Brain microvascular endothelial cell (primary cell): ENCODE measurements at regions not wholly inside any gene's neighbourhood (a gene's known extent, or its start where the extent isn't known, plus 50 kb on each side); places are given as distances from the start of the nearest gene placed in this dataset.

Source experiments
- DNase-seq: peaks from one replicate; pipeline ENCODE4 v3.0.0-alpha.2; 2020
- H3K27ac ChIP-seq: fragments of 250-450 bp; sonication (Bioruptor Pico); 2 replicates; pipeline ENCODE4 v1.5.1; 2020; ENCODE audit warnings: mild to moderate bottlenecking, moderate library complexity
- H3K27me3 ChIP-seq: fragments of 250-450 bp; sonication (Bioruptor Pico); replicated peaks from 2 replicates; pipeline ENCODE4 v1.5.1; 2020; ENCODE audit warnings: mild to moderate bottlenecking
- H3K36me3 ChIP-seq: fragments of 250-450 bp; sonication (Bioruptor Pico); replicated peaks from 2 replicates; pipeline ENCODE4 v1.5.1; 2020; ENCODE audit warnings: mild to moderate bottlenecking
- H3K4me3 ChIP-seq: 2 replicates; pipeline ENCODE4 v1.5.1; 2011; ENCODE audit warnings: low read depth, mild to moderate bottlenecking, control low read depth, low read length, moderate library complexity
- CTCF ChIP-seq: IDR thresholded peaks from 2 replicates; pipeline ENCODE4 v1.5.1; 2011; ENCODE audit warnings: low read depth, mild to moderate bottlenecking, moderate library complexity, low read length, control low read depth, inconsistent platforms; ENCODE audit errors: missing control alignments
- in situ Hi-C: cut with HindIII; loops from 2 replicates; pipeline ENCODE4 v1.10.0; 2017; ENCODE audit warnings: low sequenced_read_pairs, low pct_ligation_motif_present

DNA sequence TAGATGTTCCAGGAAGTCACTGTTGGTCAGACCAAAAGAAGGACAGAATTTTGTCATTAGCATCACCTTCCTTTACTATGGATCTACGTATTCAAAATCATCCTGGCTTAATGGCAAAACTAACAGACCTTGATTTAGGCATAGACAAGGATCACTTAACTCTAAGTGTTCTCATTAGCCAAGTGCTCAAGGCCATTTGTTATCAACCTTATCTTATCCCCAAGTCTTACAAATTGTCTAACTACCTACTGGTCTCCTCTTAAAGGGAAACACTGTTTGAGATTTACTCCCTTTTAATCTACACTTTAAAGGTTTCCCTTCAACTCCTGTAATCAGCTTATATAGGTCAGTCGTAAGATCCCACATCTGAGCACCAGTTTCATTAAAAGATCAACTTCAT lies 1197.5 kb upstream of the C9orf72 start:
- in situ Hi-C loops = no loop called here
- no peak for DNase-seq
- TF ChIP-seq CTCF = no peak

GRCh38 chr9:28774433-28775235 lies 1201.4 kb upstream of the C9orf72 start:
- in situ Hi-C loops = no loop called here
- Histone ChIP-seq H3K27me3 (no peaks in the 10 kb centered on the region), H3K4me3 (no peak overlapping the region), H3K27ac (no peak overlapping the region), H3K36me3 (no peaks in the 10 kb centered on the region)
- peak; percentile 40 for TF ChIP-seq CTCF
- no peak for DNase-seq

More for the DNA sequence above, 1197.5 kb upstream of the C9orf72 start:
- H3K4me3 ChIP-seq = no peak overlapping the region
- H3K27me3 ChIP-seq = no peaks in the 10 kb centered on the region
- H3K27ac ChIP-seq = no peak overlapping the region
- H3K36me3 ChIP-seq = no peaks in the 10 kb centered on the region

DNA sequence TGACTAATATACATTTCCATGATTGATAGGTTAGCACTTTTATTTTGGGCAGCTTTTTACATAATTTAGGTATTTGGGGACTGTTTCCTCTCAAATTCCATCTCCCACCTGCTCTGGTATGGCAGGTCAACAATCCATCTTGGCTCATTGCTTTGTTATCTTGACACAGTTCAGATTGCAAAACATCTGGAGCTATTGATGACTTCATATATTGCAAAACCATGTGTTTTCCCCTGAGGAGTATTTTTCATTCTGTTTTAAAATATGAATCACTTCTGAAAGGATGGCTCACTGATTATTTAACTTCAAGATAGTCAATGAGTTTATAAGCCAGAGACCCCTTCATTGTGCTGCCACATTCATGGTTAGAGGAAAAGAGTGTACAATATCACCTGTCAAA lies 1206.0 kb upstream of the C9orf72 start:
- DNase-seq = no peak
- in situ Hi-C loops = no loop called here
- H3K36me3 ChIP-seq = no peaks in the 10 kb centered on the region
- H3K27me3 ChIP-seq = no peaks in the 10 kb centered on the region
- no peak overlapping the region for H3K27ac ChIP-seq
- no peak overlapping the region for H3K4me3 ChIP-seq
- TF ChIP-seq CTCF = no peak

GRCh38 chr9:28781481-28781880 lies 1208.2 kb upstream of the C9orf72 start:
- no peak overlapping the region for H3K4me3 ChIP-seq
- in situ Hi-C loops = no loop called here
- DNase-seq = no peak
- TF ChIP-seq CTCF = no peak
- H3K27me3 ChIP-seq = no peaks in the 10 kb centered on the region
- no peaks in the 10 kb centered on the region for H3K36me3 ChIP-seq
- no peak overlapping the region for H3K27ac ChIP-seq

DNA sequence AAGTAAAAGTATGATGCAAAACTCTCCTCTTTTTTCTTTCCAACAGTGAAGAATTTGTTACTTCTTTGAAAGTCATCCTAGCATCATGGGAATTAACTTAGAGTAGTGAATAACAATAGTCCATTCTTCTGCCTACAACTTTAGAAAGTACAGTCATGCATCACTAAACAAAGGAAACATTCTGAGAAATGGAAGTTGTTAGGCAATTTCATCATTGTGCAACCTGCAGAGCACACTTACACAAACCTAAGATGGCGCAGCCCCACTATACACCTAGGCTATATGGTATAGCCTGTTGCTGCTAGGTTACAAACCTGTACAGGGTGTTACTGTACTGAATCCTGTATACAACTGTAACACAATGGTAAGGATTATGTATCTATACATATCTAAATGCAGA lies 1209.3 kb upstream of the C9orf72 start:
- H3K27me3 ChIP-seq = no peaks in the 10 kb centered on the region
- in situ Hi-C loops = no loop called here
- no peak for DNase-seq
- no peak overlapping the region for H3K4me3 ChIP-seq
- no peak overlapping the region for H3K27ac ChIP-seq
- TF ChIP-seq CTCF = no peak
- no peaks in the 10 kb centered on the region for H3K36me3 ChIP-seq

DNA sequence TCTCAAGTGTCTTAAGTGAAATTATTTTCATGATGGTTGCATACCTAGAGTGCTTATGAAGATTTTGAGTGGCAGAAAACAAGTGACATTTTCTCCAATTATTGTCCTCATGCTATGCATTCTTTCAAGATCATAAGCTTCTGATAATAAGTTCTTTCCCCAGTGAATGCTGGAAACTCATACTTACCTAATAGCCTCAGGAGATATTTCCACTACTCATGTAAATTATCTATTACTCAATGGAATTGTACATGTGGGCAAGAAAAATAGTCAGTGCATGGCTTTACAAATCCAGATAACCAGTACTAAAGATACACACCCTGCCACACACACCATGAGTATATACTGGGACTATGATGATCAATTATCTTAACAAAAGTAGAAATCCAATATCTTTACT lies 1219.4 kb upstream of the C9orf72 start:
- no peaks in the 10 kb centered on the region for H3K27me3 ChIP-seq
- H3K4me3 ChIP-seq = no peak overlapping the region
- no peak overlapping the region for H3K27ac ChIP-seq
- no peak for DNase-seq
- H3K36me3 ChIP-seq = no peaks in the 10 kb centered on the region
- no peak for TF ChIP-seq CTCF
- in situ Hi-C loops = no loop called here
